Liver (tissue), 8 donors: ENCODE measurements at regions not wholly inside any gene's neighbourhood (a gene's known extent, or its start where the extent isn't known, plus 50 kb on each side); places are given as distances from the start of the nearest gene placed in this dataset.

ENCODE experiments used
- DNase-seq: peaks from one replicate; pipeline ENCODE4 v3.0.0-alpha.2; 2017; ENCODE audit warnings: low spot score
- H3K27ac ChIP-seq, 2 donors: one replicate each; pipeline ENCODE4 v1.7.0; 2013; ENCODE audit warnings: inconsistent platforms in 2 of 2, low read length in 2 of 2, control low read depth in 1 of 2, low read depth in 1 of 2, mild to moderate bottlenecking in 1 of 2
- H3K27me3 ChIP-seq, 4 donors: one replicate each; pipeline versions ENCODE4 v1.6.1 to v1.7.0; 2013; ENCODE audit warnings: low read length in 3 of 4, inconsistent platforms in 1 of 4, mild to moderate bottlenecking in 1 of 4, moderate library complexity in 1 of 4; ENCODE audit not compliant: control insufficient read depth in 4 of 4, insufficient read depth in 4 of 4
- H3K36me3 ChIP-seq, 4 donors: one replicate each; pipeline versions ENCODE4 v1.6.1 to v1.7.0; 2013; ENCODE audit warnings: low read length in 3 of 4, mild to moderate bottlenecking in 3 of 4, low read depth in 1 of 4, moderate library complexity in 1 of 4; ENCODE audit not compliant: control insufficient read depth in 4 of 4, insufficient read depth in 3 of 4
- H3K4me1 ChIP-seq, 4 donors: one replicate each; pipeline versions ENCODE4 v1.6.1 to v1.7.0; 2013; ENCODE audit warnings: low read length in 3 of 4, mild to moderate bottlenecking in 3 of 4, moderate library complexity in 1 of 4; ENCODE audit not compliant: control insufficient read depth in 4 of 4, insufficient read depth in 4 of 4
- H3K4me3 ChIP-seq, 3 donors: one replicate each; pipeline versions ENCODE4 v1.6.1 to v1.7.0; 2013; ENCODE audit warnings: low read length in 3 of 3, control low read depth in 1 of 3, low read depth in 1 of 3, mild to moderate bottlenecking in 1 of 3
- H3K9ac ChIP-seq, 2 donors: one replicate each; pipeline ENCODE4 v1.7.0; 2013; ENCODE audit warnings: low read length in 2 of 2, mild to moderate bottlenecking in 2 of 2, moderate library complexity in 2 of 2, control low read depth in 1 of 2, low read depth in 1 of 2
- H3K9me3 ChIP-seq, 4 donors: one replicate each; pipeline versions ENCODE4 v1.6.1 to v1.7.0; 2013; ENCODE audit warnings: low read length in 3 of 4; ENCODE audit not compliant: control insufficient read depth in 4 of 4
- CTCF ChIP-seq: fragments of 150-350 bp; IDR thresholded peaks from 2 replicates; pipeline ENCODE4 v1.5.1; 2017; ENCODE audit warnings: improper control_type of control experiment, low read depth, low read length; ENCODE audit not compliant: missing input control
- EGR1 ChIP-seq, 2 donors: IDR thresholded peaks; 2 replicates each; pipeline ENCODE4 v1.6.1; 2016 to 2018; ENCODE audit warnings: antibody characterized with exemption in 2 of 2, low read depth in 2 of 2
- FOXA1 ChIP-seq: IDR thresholded peaks from 2 replicates; pipeline ENCODE4 v1.6.1; 2016; ENCODE audit warnings: antibody characterized with exemption
- FOXA2 ChIP-seq: IDR thresholded peaks from 2 replicates; pipeline ENCODE4 v1.6.1; 2016; ENCODE audit warnings: antibody characterized with exemption
- GABPA ChIP-seq, 2 donors: IDR thresholded peaks in 1 of 2; conservative IDR thresholded peaks in 1 of 2; 2 replicates each; pipeline ENCODE4 v1.6.1; 2016; ENCODE audit warnings: antibody characterized with exemption in 2 of 2, mild to moderate bottlenecking in 1 of 2, moderate library complexity in 1 of 2
- HNF4A ChIP-seq, 2 donors: conservative IDR thresholded peaks; 2 replicates each; pipeline ENCODE4 v1.6.1; 2016; ENCODE audit warnings: antibody characterized with exemption in 2 of 2, mild to moderate bottlenecking in 2 of 2
- HNF4G ChIP-seq: IDR thresholded peaks from 2 replicates; pipeline ENCODE4 v1.6.1; 2016; ENCODE audit warnings: antibody characterized with exemption
- JUND ChIP-seq, 2 donors: IDR thresholded peaks; 2 replicates each; pipeline ENCODE4 v1.6.1; 2016; ENCODE audit warnings: antibody characterized with exemption in 2 of 2
- REST ChIP-seq: IDR thresholded peaks from 2 replicates; pipeline ENCODE4 v1.6.1; 2016; ENCODE audit warnings: antibody characterized with exemption, mild to moderate bottlenecking
- RXRA ChIP-seq, 2 donors: IDR thresholded peaks; 2 replicates each; pipeline ENCODE4 v1.6.1; 2017 to 2018; ENCODE audit warnings: antibody characterized with exemption in 2 of 2, mild to moderate bottlenecking in 1 of 2
- SP1 ChIP-seq: IDR thresholded peaks from 2 replicates; pipeline ENCODE4 v1.6.1; 2018; ENCODE audit warnings: antibody characterized with exemption, mild to moderate bottlenecking
- TAF1 ChIP-seq: conservative IDR thresholded peaks from 2 replicates; pipeline ENCODE4 v1.6.1; 2016; ENCODE audit warnings: antibody characterized with exemption, mild to moderate bottlenecking
- YY1 ChIP-seq: IDR thresholded peaks from 2 replicates; pipeline ENCODE4 v1.6.1; 2016; ENCODE audit warnings: antibody characterized with exemption, mild to moderate bottlenecking
- WGBS: extraction: QIAGEN DNeasy Blood & Tissue Kit; methylation state at CpG from one replicate; pipeline ENCODE4 v1.1.7; 2013; 5-methylcytosine and 5-hydroxymethylcytosine counted together
- TF ChIP-seq, protein P1 (sequence below): IDR thresholded peaks from 2 replicates; pipeline ENCODE4 v1.6.1; 2016; ENCODE audit warnings: antibody characterized with exemption
- TF ChIP-seq, protein P2 (sequence below): IDR thresholded peaks from 2 replicates; pipeline ENCODE4 v1.6.1; 2016; ENCODE audit warnings: antibody characterized with exemption
- donor health status: healthy.
- donor health status: healthy.
- donor health status: healthy.
- donor health status: healthy.
- donor health status: healthy.

DNA sequence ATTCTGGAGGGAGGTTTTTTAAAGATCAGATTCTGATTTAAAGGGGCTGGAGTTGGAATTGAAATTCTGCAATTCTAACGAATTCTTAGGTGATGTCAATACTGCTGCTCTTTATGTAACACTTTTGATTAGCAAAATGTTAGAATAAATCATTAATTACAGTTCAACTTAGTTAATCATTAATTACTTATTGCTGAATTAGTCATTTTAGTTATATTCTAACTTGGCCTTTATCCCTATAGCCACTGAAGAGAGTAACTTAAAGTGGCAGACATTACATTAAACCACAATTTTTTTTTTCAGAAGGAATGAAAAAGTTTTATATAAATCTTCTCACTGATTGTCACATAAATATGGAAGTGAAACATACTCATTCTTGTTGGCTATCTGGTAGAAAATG, 206.6 kb upstream of the ITM2A start:
- DNase-seq, result no peak
- H3K27ac ChIP-seq, result no peak overlapping the region
- H3K36me3 ChIP-seq, result no peaks in the 10 kb centered on the region
- H3K4me3 ChIP-seq, result no peak overlapping the region
- no peaks in the 10 kb centered on the region for H3K9me3 ChIP-seq
- H3K9ac ChIP-seq, result no peak overlapping the region
- no peaks in the 10 kb centered on the region for H3K27me3 ChIP-seq
- no peak for TF ChIP-seq FOXA2
- no peak for TF ChIP-seq EGR1 (IDR thresholded peaks at IDR 0.05; ENCODE audit: low read depth in 2 of 2)
- no peak for TF ChIP-seq YY1
- TF ChIP-seq HNF4A (conservative IDR thresholded peaks at IDR 0.05), result no peak
- TF ChIP-seq TAF1, result no peak
- no peak for TF ChIP-seq GABPA (IDR thresholded peaks at IDR 0.05 in 1 of 2, conservative IDR thresholded peaks at IDR 0.05 in 1 of 2)
- TF ChIP-seq CTCF, result no peak
- TF ChIP-seq, protein P1, sequence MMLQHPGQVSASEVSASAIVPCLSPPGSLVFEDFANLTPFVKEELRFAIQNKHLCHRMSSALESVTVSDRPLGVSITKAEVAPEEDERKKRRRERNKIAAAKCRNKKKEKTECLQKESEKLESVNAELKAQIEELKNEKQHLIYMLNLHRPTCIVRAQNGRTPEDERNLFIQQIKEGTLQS, result no peak
- TF ChIP-seq RXRA (IDR thresholded peaks at IDR 0.05), result no peak
- TF ChIP-seq FOXA1, result no peak
- TF ChIP-seq JUND (IDR thresholded peaks at IDR 0.05), result no peak
- H3K4me1 ChIP-seq, result no peaks in the 10 kb centered on the region
- 32% methylated on average over 1 of the region's 1 CpG for WGBS

GRCh38 chrX:79572566-79572965, 205.4 kb upstream of the ITM2A start:
- Histone ChIP-seq H3K27me3 (no peaks in the 10 kb centered on the region), H3K4me1 (no peaks in the 10 kb centered on the region), H3K4me3 (no peak overlapping the region), H3K9ac (no peak overlapping the region), H3K36me3 (no peaks in the 10 kb centered on the region), H3K9me3 (no peaks in the 10 kb centered on the region), H3K27ac (no peak overlapping the region)
- TF ChIP-seq FOXA1, result no peak
- TF ChIP-seq, protein P2, sequence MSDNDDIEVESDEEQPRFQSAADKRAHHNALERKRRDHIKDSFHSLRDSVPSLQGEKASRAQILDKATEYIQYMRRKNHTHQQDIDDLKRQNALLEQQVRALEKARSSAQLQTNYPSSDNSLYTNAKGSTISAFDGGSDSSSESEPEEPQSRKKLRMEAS, result no peak
- TF ChIP-seq, protein P1, result no peak
- TF ChIP-seq TAF1, result no peak
- no peak for TF ChIP-seq REST
- no peak for TF ChIP-seq JUND (IDR thresholded peaks at IDR 0.05)
- TF ChIP-seq FOXA2, result no peak
- TF ChIP-seq RXRA (IDR thresholded peaks at IDR 0.05), result no peak
- no peak for TF ChIP-seq HNF4G
- TF ChIP-seq SP1, result no peak
- no peak for TF ChIP-seq YY1
- no peak for DNase-seq
- 65% methylated on average over 6 of the region's 6 CpGs for WGBS
